ENCODE measurements at regions not wholly inside any gene's neighbourhood (a gene's known extent, or its start where the extent isn't known, plus 50 kb on each side); places are given as distances from the start of the nearest gene placed in this dataset.
"Not testable (repeated sequence)": the region's sequence is repeated elsewhere in the genome, so short reads cannot be mapped to it uniquely, and the experiment has no call there.

DNA sequence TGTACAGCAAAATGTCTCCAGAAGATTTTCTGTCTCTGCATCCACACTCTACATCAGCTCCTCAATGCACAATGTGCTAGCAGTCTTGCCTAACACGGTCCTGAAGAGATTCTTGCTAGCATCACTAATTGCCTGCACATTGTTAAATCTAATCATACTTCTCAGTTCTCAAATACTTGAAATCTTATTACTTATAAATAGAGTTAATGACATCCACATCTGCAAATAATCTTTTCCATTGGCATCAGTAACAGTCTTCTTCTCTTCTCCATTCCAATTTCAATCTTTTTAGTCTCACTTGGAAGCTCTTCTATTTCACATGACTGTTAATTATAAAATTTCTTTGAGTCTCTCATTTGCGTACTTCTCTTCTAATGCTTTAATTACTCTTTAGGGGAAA is 630.5 kb upstream of the SLITRK6 start:
- DNase-seq (ENCODE audit: insufficient read length) (no peak), FAIRE-seq (no peak)

DNA sequence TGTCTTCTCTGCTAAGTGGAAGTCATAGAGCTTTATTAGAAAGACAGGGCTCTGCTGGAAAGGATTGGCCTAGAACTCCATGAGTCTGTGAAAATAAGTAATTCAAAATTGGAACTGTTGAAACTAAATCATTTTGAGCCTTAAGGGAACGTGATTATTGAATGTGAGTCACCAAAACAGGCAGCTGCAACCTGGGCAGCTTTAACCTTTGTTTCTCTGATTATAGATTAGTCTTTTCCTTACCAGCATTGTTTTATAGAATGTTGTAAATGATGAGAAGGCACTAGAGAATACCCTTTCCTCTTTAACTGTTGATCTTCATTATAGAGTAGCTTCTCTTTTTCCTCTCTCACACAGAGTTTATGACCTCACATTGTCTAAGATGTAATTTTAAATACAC is 638.8 kb upstream of the SLITRK6 start:
- no peak for DNase-seq (ENCODE audit: insufficient read length)
- TF ChIP-seq POLR2A (IDR thresholded peaks at IDR 0.05; ENCODE audit: low read depth, low read length), result no peak
- FAIRE-seq, result no peak

More for the DNA sequence above, 630.5 kb upstream of the SLITRK6 start:
- TF ChIP-seq TAF1 (IDR thresholded peaks at IDR 0.05; ENCODE audit: borderline replicate concordance, low read depth, low read length) (no peak), POLR2A (IDR thresholded peaks at IDR 0.05; ENCODE audit: low read depth, low read length) (no peak), POLR2AphosphoS5 (IDR thresholded peaks at IDR 0.05; ENCODE audit: low read depth, low read length) (no peak)

DNA sequence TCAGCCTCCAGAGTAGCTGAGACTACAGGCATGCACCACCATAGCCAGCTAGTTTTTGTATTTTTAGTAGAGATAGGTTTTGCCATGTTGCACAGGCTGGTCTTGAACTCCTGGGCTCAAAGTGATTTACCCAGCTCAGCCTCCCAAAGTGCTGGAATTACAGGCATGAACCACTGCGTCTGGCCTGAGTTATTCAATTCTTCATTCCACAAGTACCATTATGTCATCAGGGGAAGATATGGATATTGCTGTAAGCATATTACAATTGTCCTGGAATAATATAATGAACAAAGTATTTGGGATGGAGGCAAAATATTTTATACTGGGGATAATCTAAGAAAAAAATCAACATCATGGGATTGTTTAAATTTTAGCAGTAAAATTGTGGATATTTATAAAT is 646.0 kb upstream of the SLITRK6 start:
- FAIRE-seq, result no peak
- TF ChIP-seq POLR2A (IDR thresholded peaks at IDR 0.05; ENCODE audit: low read depth, low read length) (no peak), TAF1 (IDR thresholded peaks at IDR 0.05; ENCODE audit: borderline replicate concordance, low read depth, low read length) (no peak), POLR2AphosphoS5 (IDR thresholded peaks at IDR 0.05; ENCODE audit: low read depth, low read length) (no peak)

DNA sequence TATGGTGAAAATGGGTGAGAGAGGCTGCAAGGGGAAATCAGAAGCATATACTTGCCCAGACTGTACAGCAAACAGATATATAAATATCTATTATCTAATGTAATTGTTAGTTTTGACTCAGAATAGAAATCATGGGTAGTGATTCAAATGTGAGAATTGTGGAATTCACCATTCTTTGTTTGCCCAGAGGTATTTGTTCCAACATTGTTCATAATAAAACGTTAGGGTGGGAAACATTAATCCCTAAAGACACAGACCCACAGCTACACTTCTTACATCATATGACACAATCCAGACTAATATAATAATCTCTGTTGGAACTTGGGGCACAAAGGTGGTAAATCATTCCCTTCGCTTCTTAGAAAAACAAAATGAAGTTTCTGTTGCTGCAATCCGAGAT is 646.5 kb upstream of the SLITRK6 start:
- no peak for TF ChIP-seq POLR2A (IDR thresholded peaks at IDR 0.05; ENCODE audit: low read depth, low read length)
- no peak for TF ChIP-seq TAF1 (IDR thresholded peaks at IDR 0.05; ENCODE audit: borderline replicate concordance, low read depth, low read length)
- TF ChIP-seq POLR2AphosphoS5 (IDR thresholded peaks at IDR 0.05; ENCODE audit: low read depth, low read length), result no peak
- no peak for FAIRE-seq
- DNase-seq (ENCODE audit: insufficient read length), result no peak

More for the DNA sequence above, 646.0 kb upstream of the SLITRK6 start:
- no peak for DNase-seq (ENCODE audit: insufficient read length)

DNA sequence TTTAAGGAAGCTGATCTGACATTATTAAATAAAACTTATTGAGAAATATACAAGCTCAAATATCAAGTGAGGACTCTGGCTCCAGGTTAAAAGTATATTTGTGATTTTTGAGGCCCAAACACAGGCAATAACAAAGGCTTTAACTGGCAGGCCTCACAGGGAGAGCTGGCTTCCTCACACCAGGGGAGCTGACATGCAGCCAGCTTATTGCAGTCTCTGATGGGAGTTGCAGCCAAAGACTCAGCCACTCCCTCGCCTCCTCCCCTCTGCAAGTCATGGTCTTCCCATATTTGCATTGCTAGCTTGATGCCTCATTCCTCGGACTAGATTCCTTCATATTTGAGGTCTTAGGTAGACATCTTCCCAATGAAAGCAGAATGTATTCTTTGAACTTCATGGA is 647.1 kb upstream of the SLITRK6 start:
- no peak for DNase-seq (ENCODE audit: insufficient read length)
- TF ChIP-seq POLR2AphosphoS5 (IDR thresholded peaks at IDR 0.05; ENCODE audit: low read depth, low read length), result no peak
- TF ChIP-seq POLR2A (IDR thresholded peaks at IDR 0.05; ENCODE audit: low read depth, low read length), result no peak
- TF ChIP-seq TAF1 (IDR thresholded peaks at IDR 0.05; ENCODE audit: borderline replicate concordance, low read depth, low read length), result no peak
- no peak for FAIRE-seq

DNA sequence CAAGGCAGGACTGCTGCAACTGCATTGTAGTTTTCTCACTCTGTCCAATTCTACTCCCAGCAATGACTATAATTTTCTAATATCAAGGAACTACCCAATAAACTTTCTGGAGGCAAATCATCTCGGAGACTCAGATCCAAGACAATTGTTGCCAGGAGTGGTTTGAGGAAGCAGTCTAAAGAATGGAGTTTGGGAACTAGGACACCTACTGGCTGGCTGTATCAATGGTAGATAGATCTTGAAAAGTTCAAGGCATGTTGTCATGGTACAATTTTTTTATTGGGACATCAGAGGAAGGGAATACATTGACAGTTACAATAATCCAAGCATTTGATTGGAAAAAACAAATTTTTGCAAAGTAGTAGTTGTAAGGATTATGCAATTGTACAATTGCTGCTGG is 648.3 kb upstream of the SLITRK6 start:
- TF ChIP-seq TAF1 (IDR thresholded peaks at IDR 0.05; ENCODE audit: borderline replicate concordance, low read depth, low read length) (no peak), POLR2AphosphoS5 (IDR thresholded peaks at IDR 0.05; ENCODE audit: low read depth, low read length) (no peak), POLR2A (IDR thresholded peaks at IDR 0.05; ENCODE audit: low read depth, low read length) (no peak)
- no peak for DNase-seq (ENCODE audit: insufficient read length)
- no peak for FAIRE-seq

DNA sequence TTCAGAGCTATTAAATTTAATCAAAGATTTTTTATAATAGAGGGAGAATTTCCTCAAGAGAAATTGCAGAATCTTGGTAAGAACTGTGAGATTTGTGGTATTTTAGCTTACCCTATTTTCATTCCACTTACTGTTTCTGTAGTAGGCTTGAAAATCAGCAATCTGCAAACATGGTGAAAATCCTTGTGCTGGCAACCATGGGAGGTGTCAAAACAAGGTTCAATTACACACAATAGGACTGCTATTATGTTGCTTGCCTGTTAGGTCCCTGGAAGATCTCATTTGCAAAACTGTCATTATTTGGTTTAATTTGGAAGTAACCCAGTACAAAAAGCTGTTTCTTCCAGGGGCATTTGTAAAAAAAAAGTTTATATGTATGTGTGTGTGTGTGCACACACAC is 662.8 kb upstream of the SLITRK6 start:
- FAIRE-seq (no peak), DNase-seq (ENCODE audit: insufficient read length) (no peak)
- TF ChIP-seq POLR2A (IDR thresholded peaks at IDR 0.05; ENCODE audit: low read depth, low read length) (no peak), TAF1 (IDR thresholded peaks at IDR 0.05; ENCODE audit: borderline replicate concordance, low read depth, low read length) (no peak), POLR2AphosphoS5 (IDR thresholded peaks at IDR 0.05; ENCODE audit: low read depth, low read length) (no peak)

DNA sequence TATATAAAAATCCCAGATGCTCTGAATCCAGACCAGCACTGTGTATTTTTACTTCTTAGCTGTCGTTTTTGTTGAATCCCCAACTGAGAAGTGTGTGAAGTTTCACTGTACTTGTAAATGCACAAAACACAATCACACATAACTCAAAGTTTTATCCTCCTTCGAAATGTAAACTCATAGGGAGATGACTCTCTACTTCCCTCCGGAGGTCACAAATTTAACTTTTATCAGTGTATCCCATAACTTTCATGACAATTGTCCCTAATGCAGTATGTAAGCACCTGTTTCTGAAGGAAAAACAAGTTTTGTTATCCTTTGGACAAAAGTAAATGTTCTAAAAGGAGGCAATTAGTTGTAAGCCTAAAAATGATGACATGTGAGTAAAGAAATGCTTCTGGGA is 665.0 kb upstream of the SLITRK6 start:
- TF ChIP-seq POLR2AphosphoS5 (IDR thresholded peaks at IDR 0.05; ENCODE audit: low read depth, low read length) (no peak), POLR2A (IDR thresholded peaks at IDR 0.05; ENCODE audit: low read depth, low read length) (no peak), TAF1 (IDR thresholded peaks at IDR 0.05; ENCODE audit: borderline replicate concordance, low read depth, low read length) (no peak)
- FAIRE-seq, result no peak
- no peak for DNase-seq (ENCODE audit: insufficient read length)

DNA sequence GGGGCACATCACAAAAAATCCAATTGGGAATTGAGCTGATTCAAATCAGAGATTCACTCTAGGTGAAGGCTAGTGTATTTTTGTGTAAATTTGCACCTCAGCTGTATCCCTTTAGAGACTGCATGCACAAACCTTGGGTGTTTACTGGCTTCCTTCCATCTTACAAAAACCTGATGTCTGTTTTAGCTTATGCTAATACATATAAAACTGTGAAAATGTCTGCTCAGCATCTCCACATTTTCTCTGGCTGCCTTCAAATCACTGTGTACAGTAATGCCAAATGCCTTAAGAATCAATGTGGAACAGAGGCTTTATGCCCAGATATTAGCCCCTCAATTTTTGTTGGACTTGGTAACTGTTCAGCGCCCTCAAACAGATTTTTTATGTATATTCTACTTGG is 675.8 kb upstream of the SLITRK6 start:
- DNase-seq (ENCODE audit: insufficient read length) (no peak), FAIRE-seq (no peak)
- TF ChIP-seq TAF1 (IDR thresholded peaks at IDR 0.05; ENCODE audit: borderline replicate concordance, low read depth, low read length) (no peak), POLR2A (IDR thresholded peaks at IDR 0.05; ENCODE audit: low read depth, low read length) (no peak), POLR2AphosphoS5 (IDR thresholded peaks at IDR 0.05; ENCODE audit: low read depth, low read length) (no peak)

DNA sequence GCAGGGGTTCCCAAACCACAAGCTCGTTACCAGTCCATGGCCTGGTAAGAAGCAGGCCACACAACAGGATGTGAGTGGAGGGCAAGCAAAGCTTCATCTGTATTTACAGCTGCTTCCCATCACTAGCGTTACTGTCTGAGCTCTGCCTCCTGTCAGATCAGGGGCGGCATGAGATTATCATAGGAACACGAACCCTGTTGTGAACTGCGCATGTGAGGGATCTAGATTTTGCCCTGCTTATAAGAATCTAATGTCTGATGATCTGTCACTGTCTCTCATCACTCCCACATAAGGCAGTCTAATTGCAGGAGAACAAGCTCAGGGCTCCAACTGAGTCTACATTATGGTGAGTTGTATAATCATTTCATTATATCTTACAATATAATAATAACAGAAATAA is 677.4 kb upstream of the SLITRK6 start:
- TF ChIP-seq POLR2AphosphoS5 (IDR thresholded peaks at IDR 0.05; ENCODE audit: low read depth, low read length), result no peak
- no peak for TF ChIP-seq TAF1 (IDR thresholded peaks at IDR 0.05; ENCODE audit: borderline replicate concordance, low read depth, low read length)
- no peak for TF ChIP-seq POLR2A (IDR thresholded peaks at IDR 0.05; ENCODE audit: low read depth, low read length)
- no peak for FAIRE-seq
- no peak for DNase-seq (ENCODE audit: insufficient read length)

DNA sequence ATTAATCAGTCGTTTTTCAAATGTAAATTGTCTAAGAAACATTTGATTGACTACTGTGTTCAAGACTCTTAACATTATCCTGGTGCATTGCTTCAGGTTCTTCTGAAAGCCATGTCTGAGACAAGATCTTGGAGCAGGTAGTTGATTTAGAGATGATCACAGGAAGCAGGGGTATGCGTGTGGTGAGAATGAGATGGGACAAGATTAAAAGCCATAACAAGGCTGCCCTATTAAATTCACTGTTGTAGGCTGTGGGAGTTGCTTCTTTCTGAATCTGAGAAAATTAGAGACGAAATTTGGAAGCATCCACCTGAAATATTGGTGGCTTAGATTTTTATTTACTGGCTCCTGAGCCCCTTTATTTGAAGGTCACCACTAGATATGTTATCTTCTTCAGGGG is 687.4 kb upstream of the SLITRK6 start:
- DNase-seq (ENCODE audit: insufficient read length) (no peak), FAIRE-seq (no peak)
- TF ChIP-seq TAF1 (IDR thresholded peaks at IDR 0.05; ENCODE audit: borderline replicate concordance, low read depth, low read length) (no peak), POLR2A (IDR thresholded peaks at IDR 0.05; ENCODE audit: low read depth, low read length) (no peak), POLR2AphosphoS5 (IDR thresholded peaks at IDR 0.05; ENCODE audit: low read depth, low read length) (no peak)

DNA sequence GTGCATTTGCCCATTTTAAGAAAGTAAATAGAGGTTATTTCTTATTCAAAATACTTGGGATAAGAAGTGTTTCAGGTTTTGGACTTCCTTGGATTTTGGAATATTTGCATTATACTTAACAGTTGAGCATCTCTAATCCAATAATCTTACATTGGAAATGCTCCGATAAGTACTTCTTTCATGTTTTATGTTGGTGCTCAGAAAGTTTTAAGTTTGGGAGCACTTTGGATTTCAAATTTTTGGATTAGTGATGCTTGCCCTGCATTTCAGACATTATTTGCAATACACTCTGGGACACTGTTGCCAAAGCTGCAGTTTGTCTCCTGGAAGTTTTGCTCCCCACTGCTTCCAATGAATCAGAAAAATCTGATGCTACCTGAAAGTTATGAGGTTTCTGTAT is 691.9 kb upstream of the SLITRK6 start:
- FAIRE-seq, result no peak
- DNase-seq (ENCODE audit: insufficient read length), result no peak
- TF ChIP-seq POLR2AphosphoS5 (IDR thresholded peaks at IDR 0.05; ENCODE audit: low read depth, low read length), result no peak
- TF ChIP-seq POLR2A (IDR thresholded peaks at IDR 0.05; ENCODE audit: low read depth, low read length), result no peak
- TF ChIP-seq TAF1 (IDR thresholded peaks at IDR 0.05; ENCODE audit: borderline replicate concordance, low read depth, low read length), result no peak

DNA sequence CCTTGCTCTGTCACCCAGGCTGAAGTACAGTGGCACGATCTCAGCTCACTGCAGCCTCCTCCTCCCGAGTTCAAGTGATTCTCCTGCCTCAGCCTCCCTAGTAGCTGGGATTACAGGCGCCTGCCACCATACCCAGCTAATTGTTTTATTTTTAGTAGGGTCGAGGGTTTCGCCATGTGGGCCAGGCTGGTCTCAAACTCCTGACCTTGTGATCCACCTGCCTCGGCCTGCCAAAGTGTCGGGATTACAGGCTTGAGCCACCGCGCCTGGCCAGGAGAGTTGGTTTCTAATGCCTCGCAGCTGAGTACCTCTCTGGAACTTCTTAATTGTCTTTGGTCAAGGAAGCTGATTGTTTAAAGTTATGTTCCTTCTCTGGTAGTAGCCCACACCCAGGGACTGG is 702.7 kb upstream of the SLITRK6 start:
- DNase-seq (ENCODE audit: insufficient read length); FAIRE-seq: not testable (repeated sequence)
